GM18861 (cell line): ENCODE measurements at regions not wholly inside any gene's neighbourhood (a gene's known extent, or its start where the extent isn't known, plus 50 kb on each side); places are given as distances from the start of the nearest gene placed in this dataset.

ENCODE experiments used
- ATAC-seq: cut with Tn5 transposase; IDR thresholded peaks from one replicate; pipeline ENCODE4 v1.9.1; 2021; ENCODE audit not compliant: unreplicated experiment

DNA sequence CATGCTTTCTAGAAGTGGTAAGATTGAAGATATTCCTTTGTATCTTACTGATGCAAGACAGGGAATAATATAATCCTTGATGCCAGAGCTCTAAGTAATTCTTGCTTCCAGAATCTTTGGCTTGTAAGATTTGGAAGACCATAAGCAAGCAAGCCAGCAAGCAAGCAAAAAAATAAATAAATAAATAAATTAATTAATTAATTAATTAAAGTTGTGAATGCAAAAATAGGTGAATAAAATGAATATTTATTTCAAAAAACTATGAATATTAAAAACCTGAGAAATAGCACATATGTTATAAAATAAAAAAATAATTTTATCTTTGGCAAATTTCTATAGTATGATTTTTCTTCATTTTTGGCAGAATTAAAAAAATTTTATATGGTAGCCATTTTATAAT lies 750.2 kb upstream of the ARRDC4 start:
- ATAC-seq: no peak

DNA sequence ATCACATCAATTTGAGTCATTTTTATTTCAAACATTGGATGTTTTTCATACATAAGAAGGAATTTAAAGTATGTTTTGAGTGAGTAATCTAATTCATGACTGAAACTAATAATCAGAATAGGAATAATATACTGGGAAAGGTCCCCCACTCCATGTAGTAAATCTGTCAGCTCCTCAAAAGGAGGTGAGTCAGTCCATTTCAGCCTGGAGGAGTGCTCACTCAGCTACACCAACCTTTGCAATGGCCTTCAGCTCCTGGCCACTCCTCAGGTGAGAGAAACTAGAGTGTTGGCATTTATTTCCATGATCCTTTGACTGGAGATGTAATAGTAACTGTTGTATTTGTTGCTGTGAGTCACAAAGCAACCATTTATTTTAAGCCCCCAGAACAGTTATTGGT lies 744.9 kb upstream of the ARRDC4 start:
- ATAC-seq: no peak

DNA sequence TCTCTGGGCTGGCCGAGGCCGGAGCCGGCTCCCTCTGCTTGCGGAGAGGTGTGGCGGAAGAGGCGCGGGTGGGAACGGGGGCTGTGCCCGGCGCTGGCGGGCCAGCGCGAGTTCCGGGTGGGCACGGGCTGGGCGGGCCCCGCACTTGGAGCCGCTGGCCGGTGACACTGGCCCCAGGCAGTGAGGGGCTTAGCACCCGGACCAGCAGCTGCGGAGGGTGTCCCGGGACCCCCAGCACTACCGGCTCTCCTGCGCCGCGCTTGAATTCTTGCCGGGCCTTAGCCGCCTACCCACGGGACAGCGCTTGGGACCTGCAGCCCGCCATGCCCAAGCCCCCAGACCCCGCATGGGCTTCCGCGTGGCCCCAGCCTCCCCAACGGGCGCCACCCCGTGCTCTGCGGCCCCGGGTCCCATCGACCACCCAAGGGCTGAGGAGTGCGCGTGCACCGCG lies 736.3 kb upstream of the ARRDC4 start:
- ATAC-seq: no peak

DNA sequence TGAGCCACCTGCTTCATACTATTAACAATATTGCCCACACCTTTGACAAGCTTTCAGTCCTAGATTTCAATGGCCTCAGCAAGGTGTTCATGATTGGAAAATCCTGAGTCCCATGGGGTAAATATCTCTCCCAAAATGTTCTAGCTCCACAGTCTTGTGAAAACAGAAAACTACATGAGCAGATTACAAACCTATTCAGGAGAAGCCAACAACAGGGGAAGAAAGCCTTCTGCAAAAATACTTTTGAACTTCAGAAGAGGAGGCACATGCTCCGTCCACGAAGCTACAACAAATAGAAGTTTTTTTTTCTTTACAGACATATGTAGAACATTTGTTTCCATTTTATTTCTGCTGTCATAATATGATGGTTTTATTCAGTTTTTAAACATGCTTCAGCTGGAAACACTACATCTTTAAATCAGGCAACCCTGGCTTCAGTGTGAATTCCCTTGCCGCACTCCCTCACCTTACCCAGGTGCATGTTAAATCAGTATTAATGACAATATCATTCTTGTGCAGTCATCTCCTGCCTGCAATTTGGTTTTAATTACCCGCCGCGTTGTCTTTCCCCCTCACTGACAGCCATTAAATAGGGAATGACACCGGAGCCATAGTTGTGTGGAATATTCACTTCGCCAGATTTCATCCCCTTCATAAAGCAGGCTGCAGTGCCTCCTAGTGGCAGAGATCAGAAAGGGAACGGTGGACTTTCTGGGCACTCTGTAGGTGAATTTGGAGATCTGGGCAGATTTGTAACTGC lies 725.5 kb upstream of the ARRDC4 start:
- ATAC-seq: no peak

DNA sequence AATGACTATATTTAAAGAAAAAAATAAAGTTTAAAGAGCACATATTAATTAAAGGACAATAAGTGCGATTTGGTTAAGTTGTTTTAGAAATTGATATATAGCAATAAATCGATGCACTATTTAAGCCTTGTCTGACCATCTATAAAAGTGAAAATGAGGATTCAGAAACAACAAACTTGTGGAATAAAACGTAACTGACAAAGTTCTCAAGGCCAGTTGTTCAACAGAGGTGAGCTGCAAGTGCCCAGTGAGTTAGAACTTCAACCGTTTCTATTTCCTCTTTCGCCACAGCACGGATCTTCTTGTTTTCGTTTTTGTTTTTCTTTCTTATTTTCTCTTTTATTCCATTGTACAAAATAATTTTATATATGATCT lies 724.9 kb upstream of the ARRDC4 start:
- ATAC-seq: no peak

DNA sequence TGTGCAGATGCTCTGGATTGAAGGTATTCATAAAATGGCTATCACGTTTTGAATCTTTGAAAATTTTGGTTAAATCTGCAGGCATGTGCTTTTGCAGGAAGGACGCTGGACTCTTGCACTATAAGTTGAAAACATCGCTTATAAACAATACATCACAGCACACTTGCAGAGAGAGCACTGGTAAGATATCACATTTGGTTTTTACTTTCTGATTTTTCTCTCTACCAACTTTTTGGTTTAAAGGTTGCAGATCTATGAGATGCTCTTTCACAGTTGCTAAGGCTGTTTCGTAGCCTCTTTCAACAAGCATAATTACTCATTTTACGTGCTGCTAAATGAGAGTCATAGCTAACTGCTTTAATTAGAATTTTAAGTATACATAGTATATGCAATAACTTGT lies 724.4 kb upstream of the ARRDC4 start:
- no peak for ATAC-seq

DNA sequence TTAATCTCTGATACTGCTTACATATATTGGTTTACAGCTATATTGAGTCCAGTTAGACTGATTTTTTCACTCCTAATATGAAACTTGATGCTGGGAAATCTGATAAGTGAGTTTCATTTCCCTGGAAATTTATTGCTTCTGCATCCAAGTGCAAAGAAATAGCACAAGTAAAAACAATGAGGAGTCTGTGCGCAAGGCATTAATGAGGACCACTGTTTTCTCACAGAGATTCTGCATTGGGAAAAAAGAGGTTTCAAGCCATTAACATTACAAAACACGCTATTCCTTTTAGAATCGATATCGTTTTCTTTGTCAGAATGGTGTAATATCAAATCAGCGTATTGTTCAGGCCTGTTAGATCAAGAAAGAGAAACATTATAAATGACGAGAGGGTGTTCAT lies 723.3 kb upstream of the ARRDC4 start:
- no peak for ATAC-seq

DNA sequence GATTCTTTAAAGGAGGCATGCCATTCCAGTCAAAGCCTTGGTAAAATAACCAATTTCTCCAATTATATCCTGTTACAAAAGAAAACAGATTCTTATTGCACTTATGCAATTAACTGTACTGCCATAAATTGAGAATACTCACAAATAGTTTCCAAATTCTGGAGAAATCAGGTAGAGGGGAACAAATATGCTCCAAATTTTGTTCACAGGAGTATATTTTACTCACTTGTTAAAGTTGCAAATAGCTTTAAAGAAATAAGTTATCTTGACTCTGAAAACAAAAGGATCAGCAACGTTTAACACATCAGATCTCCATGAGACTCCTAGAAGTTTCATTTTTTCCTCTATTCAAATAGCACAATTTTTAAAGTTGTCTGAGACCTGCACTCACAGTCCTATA lies 712.1 kb upstream of the ARRDC4 start:
- no peak for ATAC-seq

DNA sequence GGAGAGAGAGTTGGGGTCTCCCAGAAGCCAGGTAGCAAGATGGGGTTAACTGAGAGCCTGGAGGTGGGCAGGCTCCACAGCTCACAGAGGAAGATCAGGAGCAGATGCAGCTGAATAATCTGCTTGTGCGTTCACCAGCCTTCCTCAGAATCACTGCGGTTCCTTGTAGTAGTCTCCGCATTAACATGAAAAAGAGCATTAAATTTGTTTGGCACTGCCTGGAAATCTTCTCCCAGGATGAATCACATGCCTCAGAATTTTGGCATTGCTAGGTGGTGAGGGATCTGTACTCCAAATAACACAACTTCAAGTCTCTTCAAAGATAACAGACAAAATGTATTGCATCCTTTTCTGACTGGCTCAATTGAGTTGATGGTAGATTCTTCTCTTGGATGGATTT lies 700.6 kb upstream of the ARRDC4 start:
- ATAC-seq: no peak

DNA sequence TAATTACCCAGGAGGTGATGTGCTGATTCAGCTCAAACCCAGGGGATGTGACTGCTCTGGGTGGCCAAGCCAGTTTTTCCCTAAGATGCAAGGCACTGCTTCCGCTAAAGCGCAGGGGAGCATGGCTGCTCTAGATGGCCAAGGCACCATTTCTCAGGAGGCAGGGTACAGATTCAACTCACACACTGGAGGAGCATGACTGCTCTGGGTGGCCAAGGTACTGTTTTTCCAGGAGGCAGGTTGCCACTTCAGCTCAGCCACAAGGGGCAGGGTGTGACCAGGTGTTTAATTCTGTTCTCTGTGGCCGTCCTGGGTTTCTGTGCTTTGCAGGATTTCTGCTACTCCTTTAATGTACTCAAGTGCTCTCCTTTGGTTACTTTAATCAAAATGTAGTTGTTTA lies 659.3 kb upstream of the ARRDC4 start:
- no peak for ATAC-seq

DNA sequence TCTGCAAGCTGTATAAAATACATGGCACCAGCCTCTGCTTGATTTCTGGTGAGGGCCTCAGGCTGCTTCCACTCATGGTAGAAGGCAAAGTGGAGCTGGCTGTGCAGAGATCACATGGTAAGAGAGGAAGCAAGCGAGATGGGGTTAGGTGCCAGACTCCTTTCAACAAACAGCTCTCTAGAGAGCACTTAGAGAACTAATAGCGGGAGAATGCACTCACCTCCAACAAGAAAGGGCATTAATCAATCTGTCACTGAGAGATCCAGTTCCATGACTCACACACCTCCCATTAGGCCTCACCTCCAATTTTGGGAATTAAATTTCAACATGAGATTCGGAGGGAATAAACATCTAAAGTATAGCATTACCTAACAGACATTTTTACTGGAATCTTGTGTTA lies 644.1 kb upstream of the ARRDC4 start:
- ATAC-seq: no peak

DNA sequence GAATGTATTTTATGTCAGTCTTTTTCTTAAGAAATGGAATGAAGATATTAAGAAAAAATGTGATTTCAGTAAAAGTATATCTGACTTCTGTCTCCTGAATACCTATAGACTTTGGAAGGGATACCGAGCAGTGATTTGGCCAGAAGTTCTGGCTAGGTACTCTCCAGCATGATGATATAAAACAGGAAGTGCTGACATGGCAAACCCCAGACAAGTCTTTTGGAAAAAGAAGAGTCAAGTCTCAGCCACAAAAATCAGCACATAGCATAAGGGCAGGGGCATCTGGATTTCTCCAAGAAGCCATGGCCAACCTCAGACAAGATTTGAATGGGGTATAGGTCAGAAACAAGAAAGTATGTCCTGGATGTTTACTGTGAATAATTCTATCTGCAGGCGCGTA lies 643.3 kb upstream of the ARRDC4 start:
- ATAC-seq: no peak

DNA sequence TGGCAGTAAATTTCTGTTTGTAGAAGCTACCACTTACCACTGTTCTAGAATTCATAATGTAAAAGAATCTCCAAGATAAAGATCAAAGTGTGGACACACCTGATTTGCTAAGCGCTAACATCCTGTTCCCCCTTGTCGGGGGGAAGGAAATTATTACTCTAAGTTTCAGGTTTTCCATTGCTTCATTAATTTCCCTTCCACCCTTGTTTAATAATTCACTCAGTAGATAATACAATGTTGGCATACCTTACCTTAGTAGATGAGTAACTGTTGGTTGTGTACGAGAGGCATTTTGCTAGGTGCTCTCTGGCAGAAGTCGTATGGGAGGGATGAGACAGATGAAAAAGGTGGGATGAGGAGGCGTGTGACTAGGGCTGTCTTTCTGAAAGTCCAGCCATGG lies 641.2 kb upstream of the ARRDC4 start:
- no peak for ATAC-seq

DNA sequence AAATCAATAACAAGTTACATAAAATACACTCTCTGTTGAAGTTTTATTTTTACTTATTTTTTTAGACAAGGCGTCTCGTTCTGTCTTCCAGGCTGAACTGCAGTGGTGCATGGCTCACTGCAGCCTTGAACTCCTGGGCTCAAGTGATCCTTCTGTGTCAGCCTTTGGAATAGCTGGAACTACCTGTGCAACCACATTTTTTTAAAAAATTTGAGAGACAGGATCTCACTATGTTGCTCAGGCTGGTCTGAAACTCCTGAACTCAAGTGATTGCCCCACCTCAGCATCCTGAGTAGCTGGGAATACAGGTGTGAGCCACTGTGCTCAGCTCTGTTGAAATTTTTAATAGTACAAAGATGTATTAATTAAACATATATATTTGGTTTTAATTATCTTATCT lies 614.3 kb upstream of the ARRDC4 start:
- no peak for ATAC-seq

DNA sequence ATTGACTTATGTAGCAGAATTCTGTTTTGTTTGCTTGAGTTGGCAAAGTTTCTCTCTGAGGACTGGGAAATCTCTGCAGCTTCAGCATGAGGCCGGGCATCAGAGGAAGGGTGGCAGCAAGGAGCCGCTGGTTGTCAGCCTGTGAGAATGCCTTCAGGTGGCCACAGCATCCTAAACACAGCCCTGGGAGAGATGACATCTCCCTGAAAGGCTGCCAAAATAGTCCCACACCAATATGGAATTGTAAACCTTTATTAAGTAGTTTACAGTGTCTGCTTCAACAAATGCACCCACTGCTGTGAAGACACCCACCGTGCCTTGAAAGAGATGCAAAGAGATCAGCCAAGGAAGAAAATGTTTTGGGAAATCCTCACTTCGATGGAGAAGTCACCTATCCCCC lies 609.7 kb upstream of the ARRDC4 start:
- no peak for ATAC-seq

DNA sequence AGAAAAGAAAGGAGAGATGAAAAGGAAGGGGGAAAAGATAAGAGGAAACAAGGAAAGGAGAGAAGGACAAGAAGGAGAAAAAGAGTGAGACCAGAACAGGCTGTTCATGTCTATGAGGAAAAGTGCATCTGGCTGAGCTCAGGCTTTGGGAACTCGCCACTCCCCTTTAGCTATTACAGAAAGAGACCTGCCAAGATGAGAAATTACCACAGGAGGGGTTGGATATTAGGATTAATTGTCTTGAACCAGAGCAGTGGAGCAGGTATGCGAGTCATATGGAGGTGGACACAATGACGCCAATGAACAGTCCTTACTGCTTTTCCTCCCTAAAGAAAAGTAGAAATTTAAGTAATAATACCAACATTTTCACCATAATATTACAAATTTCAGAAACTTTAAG lies 577.0 kb upstream of the ARRDC4 start:
- ATAC-seq: no peak

DNA sequence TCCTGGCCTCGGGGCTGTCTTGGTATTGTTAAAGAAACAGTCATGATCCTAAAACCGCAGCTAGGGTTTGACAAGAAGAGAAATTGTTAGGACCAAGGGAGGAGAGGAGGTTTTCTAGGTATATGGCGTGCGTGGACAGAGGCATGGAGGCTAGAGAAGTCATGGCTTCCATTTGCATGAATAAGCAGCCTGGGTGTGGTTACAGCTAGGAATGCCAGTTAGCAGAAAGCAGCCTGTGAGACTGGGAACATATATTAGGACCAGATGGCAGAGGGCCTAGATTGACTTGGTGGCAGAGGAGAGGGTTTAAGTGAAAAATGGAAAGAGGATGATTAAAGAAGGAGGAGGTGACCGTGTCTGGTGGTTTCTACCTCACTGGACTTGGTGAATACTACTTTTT lies 573.6 kb upstream of the ARRDC4 start:
- ATAC-seq: no peak

DNA sequence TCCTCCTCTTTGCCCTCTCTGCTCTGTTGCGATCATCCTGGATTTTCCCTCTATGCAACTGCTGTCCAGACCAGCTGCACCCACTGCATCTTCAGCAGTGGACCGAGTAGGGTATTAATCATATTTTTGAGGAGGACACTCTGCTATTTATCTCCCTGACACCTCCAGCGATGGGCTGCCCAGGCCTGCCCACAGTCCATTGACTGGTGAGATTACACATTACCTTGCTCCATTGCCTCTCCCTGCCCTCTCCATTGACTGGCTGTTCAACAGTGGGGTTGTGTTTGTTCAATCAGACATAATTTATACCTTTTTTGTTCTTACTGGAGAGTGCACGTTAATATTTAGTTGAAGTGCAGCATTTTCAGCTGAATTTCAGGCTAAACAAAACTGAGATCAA lies 559.3 kb upstream of the ARRDC4 start:
- no peak for ATAC-seq

DNA sequence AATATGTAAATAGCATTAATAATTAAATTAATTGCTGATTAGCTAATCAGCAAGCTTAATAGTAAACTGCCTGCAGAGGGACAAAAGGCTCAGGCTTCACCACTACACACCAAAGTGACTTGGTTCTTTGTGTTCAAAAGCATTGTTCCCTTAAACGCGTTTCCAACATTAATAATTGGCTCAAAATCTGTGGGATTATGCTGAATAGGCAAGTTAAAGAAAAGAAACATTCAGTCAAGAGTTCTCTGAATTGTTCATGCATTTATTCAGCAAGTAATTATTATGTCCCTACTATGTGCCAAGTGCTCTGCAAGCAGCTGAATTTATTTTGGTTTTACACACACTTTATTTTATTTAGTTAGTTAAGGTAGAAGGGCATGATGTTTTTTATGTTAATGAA lies 558.5 kb upstream of the ARRDC4 start:
- no peak for ATAC-seq

DNA sequence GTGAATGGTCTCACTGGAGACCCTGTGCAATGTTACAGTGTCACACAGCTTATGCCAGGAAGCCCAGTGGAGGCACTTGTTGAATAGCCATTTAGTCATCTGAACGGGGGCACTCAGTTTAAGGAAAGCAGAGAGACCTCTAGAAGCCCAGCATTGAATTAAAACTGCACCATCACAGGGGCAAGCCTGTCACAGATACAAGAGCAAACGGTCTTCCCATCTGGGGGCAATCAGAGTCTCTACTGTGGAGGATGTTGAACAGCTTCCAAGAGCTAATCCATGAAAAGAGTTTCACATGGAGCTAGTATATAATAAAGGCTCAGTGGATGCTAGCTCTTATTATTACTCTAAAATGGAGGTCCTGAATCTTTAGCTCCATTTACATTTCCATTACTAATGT lies 553.7 kb upstream of the ARRDC4 start:
- no peak for ATAC-seq

DNA sequence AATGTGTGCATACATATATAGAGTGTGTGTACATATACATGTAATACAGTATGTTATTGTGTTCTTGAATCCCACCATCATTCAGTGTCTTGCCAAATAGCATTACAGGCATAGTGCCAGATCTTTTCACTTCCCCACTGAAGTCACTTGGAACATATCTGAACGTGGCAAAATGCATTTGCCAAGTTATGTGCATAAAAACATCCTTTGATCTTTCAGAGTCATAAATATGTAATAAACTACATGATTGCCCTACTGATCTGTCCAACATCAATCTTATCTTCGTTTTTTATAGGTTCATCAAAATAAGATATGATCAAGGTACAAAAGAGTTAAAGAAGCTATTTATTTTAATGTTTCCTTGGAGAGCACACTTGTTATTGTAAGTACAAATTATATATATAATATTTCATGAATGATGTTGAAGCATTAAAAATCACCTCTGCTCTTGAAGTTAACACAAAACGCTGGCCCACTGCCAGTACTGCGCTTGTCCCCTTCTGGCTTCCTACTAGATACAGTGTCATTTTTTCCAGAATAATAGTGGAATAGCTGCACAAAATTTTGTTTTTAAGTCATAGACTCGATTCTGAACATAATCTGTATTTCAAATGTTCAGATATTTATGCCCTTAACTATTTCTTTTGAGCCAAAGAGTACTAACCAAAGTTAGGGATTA lies 549.5 kb upstream of the ARRDC4 start:
- no peak for ATAC-seq

DNA sequence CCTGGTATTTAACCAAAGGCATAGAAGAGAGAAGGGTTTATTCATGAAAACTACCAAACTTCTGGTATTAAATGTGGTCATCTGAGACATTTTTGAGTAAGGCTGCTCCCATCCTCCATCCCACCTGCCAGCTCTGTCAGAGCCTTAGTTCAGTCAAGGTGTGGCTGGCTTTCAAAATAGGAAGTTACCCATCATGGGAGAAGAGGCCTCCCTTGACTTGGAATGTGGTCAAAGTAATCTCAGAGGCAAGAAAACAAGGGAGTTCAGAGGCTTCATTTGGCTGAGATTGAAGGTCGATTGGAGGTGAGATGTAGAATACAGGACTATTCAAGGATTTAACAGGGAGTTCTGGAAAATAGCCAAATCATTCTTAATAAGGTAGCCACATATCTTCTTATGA lies 540.4 kb upstream of the ARRDC4 start:
- no peak for ATAC-seq

DNA sequence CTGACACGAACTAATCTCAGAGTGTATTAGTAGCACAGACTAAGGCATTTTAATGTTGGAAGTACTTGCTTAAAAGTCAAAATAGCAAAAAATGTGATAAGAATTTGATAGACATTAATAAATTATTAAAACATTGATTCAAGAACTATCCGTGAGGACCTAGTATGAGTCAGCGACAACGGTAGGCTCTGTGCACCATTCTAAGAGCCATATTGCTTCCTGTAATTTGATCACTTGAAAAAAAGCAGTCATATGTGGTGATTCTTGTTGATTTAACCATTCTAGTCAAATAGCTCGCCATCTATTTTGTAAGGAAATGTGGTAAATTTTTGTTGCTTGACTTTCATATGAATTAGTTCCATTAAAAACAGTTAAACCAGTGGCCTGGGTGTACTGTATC lies 534.9 kb upstream of the ARRDC4 start:
- no peak for ATAC-seq
